ENCODE measurements at regions not wholly inside any gene's neighbourhood (a gene's known extent, or its start where the extent isn't known, plus 50 kb on each side); places are given as distances from the start of the nearest gene placed in this dataset.

- TF ChIP-seq PRMT3 (CRISPR knock-in tag; IDR thresholded peaks at IDR 0.05; ENCODE audit: borderline replicate concordance, low read depth) (no peak), MXD1 (CRISPR knock-in tag; IDR thresholded peaks at IDR 0.05) (no peak), ZHX1 (CRISPR knock-in tag; IDR thresholded peaks at IDR 0.05; ENCODE audit: low read depth) (no peak), ZNF281 (CRISPR knock-in tag; IDR thresholded peaks at IDR 0.05; ENCODE audit: borderline replicate concordance) (no peak), HMG20B (CRISPR knock-in tag; conservative IDR thresholded peaks at IDR 0.05) (no peak), MATR3 (CRISPR knock-in tag; IDR thresholded peaks at IDR 0.05) (no peak), RBFOX2 (IDR thresholded peaks at IDR 0.05; ENCODE audit: low read depth, low read length) (no peak), ARHGAP35 (CRISPR knock-in tag; IDR thresholded peaks at IDR 0.05; ENCODE audit: borderline replicate concordance) (no peak)
Measured at GRCh38 chr1:30376054-30376697, 347.2 kb downstream of the MATN1 start (continued).
